ENCODE measurements at regions not wholly inside any gene's neighbourhood (a gene's known extent, or its start where the extent isn't known, plus 50 kb on each side); places are given as distances from the start of the nearest gene placed in this dataset.

GRCh38 chr11:82529936-82530335 lies 203.7 kb downstream of the FAM181B start:
- Histone ChIP-seq H3K9me3 (ENCODE audit: low read length) (no peaks in the 10 kb centered on the region), H3K4me1 (ENCODE audit: insufficient read depth, low read length) (no peaks in the 10 kb centered on the region), H3K4me3 (replicated peaks in 1 of 3; ENCODE audit: insufficient read depth in 1 of 3, low read depth in 2 of 3, low read length in 3 of 3) (no peak overlapping the region), H3K4me2 (ENCODE audit: low read depth, low read length) (no peak overlapping the region), H4K20me1 (ENCODE audit: insufficient read depth, low read length) (no peaks in the 10 kb centered on the region), H3K79me2 (ENCODE audit: insufficient read depth, low read length) (no peaks in the 10 kb centered on the region), H3K36me3 (replicated peaks in 1 of 2; ENCODE audit: control insufficient read depth in 1 of 2, insufficient read depth in 2 of 2, low read length in 2 of 2) (no peaks in the 10 kb centered on the region), H3K9ac (ENCODE audit: insufficient read depth, low read depth, low read length) (no peak overlapping the region), H3K27ac (ENCODE audit: extremely low read length, insufficient read depth, low read length) (no peak overlapping the region), H3K27me3 (ENCODE audit: control insufficient read depth in 1 of 2, insufficient read depth in 2 of 2, low read length in 2 of 2) (no peaks in the 10 kb centered on the region; a peak in 1 of 5 replicates), H2AFZ (ENCODE audit: low read length) (no peak overlapping the region)
- ATAC-seq (no peak), FAIRE-seq (no peak), DNase-seq (ENCODE audit: low spot score) (no peak)
- no TSS peak for BruUV-seq (replicated peaks)
- intact Hi-C loops (cut with micrococcal nuclease; ENCODE audit: unreplicated experiment) (loop anchor here (5.0 kb wide), 1 partner anchor 213 kb away; no protein-coding TSS in a partner anchor), in situ Hi-C loops (cut with HindIII; ENCODE audit: extremely low pct_ligation_motif_present, low pct_unique_long_range_greater_than_20kb) (no loop called here)
- 14% methylated on average over 2 of the region's 2 CpGs for WGBS (ENCODE audit: low lambda C conversion rate)
- CTCF ChIA-PET (ENCODE audit: low intra/inter-chr PET ratio, low total read pairs): no interaction called here
- POLR2A ChIA-PET: no interaction called here
- TF ChIP-seq EHMT2 (IDR thresholded peaks at IDR 0.05; ENCODE audit: borderline replicate concordance, low read depth, low read length) (no peak), ZNF512B (CRISPR knock-in tag; IDR thresholded peaks at IDR 0.05; ENCODE audit: borderline replicate concordance) (no peak), MAZ (IDR thresholded peaks at IDR 0.05; ENCODE audit: borderline replicate concordance, low read depth, low read length) (no peak), MAZ (CRISPR knock-in tag; IDR thresholded peaks at IDR 0.05; ENCODE audit: low read depth) (no peak), MXD1 (CRISPR knock-in tag; IDR thresholded peaks at IDR 0.05) (no peak), ISL2 (CRISPR knock-in tag; IDR thresholded peaks at IDR 0.05) (no peak), MTA3 (CRISPR knock-in tag; IDR thresholded peaks at IDR 0.05) (no peak), YEATS2 (CRISPR knock-in tag; IDR thresholded peaks at IDR 0.05; ENCODE audit: borderline replicate concordance) (no peak), ZFP1 (CRISPR knock-in tag; IDR thresholded peaks at IDR 0.05) (no peak), ZNF362 (CRISPR knock-in tag; IDR thresholded peaks at IDR 0.05; ENCODE audit: borderline replicate concordance) (no peak), GRHL1 (CRISPR knock-in tag; conservative IDR thresholded peaks at IDR 0.05) (no peak), NR2F2 (IDR thresholded peaks at IDR 0.05; ENCODE audit: borderline replicate concordance, low read depth) (no peak), TFAP4 (IDR thresholded peaks at IDR 0.05; ENCODE audit: borderline replicate concordance, low read depth) (no peak), ZNF275 (CRISPR knock-in tag; IDR thresholded peaks at IDR 0.05; ENCODE audit: borderline replicate concordance) (no peak), MNT (IDR thresholded peaks at IDR 0.05) (no peak)
